Psoas muscle (tissue), 7 donors: ENCODE measurements at regions not wholly inside any gene's neighbourhood (a gene's known extent, or its start where the extent isn't known, plus 50 kb on each side); places are given as distances from the start of the nearest gene placed in this dataset.

Source experiments
- ATAC-seq, 4 donors: fragments of 200-7000 bp; cut with Tn5 transposase; one replicate each; pipeline ENCODE4 v1.9.1; 2020; ENCODE audit warnings: moderate library complexity in 3 of 4, mild to moderate bottlenecking in 2 of 4
- DNase-seq, 2 donors: peaks; one replicate each; pipeline ENCODE4 v3.0.0-alpha.2; 2020
- H3K27ac ChIP-seq: fragments of 200-600 bp; one replicate; pipeline ENCODE4 v1.8.0; 2022
- H3K27me3 ChIP-seq, 3 donors: fragments of 200-600 bp in 1 of 3; one replicate each; pipeline versions ENCODE4 v1.6.1 to v1.8.0; 2013 to 2022; ENCODE audit warnings: low read length in 2 of 3, mild to moderate bottlenecking in 2 of 3, moderate library complexity in 1 of 3; ENCODE audit not compliant: insufficient read depth in 3 of 3
- H3K36me3 ChIP-seq, 2 donors: fragments of 200-600 bp in 1 of 2; one replicate each; pipeline versions ENCODE4 v1.6.1 to v1.8.0; 2013 to 2022; ENCODE audit warnings: low read depth in 1 of 2, mild to moderate bottlenecking in 1 of 2, moderate library complexity in 1 of 2; ENCODE audit not compliant: insufficient read depth in 1 of 2
- H3K4me1 ChIP-seq: fragments of 200-600 bp; one replicate; pipeline ENCODE4 v1.8.0; 2022
- H3K4me3 ChIP-seq: fragments of 200-600 bp; one replicate; pipeline ENCODE4 v1.8.0; 2022; ENCODE audit warnings: mild to moderate bottlenecking
- H3K9me3 ChIP-seq: fragments of 200-600 bp; one replicate; pipeline ENCODE4 v1.8.0; 2022
- CTCF ChIP-seq: fragments of 200-600 bp; IDR thresholded peaks from one replicate; pipeline ENCODE4 v1.8.0; 2022; ENCODE audit warnings: antibody characterized with exemption
- WGBS, 3 donors: extraction: QIAGEN DNeasy Blood & Tissue Kit; methylation state at CpG; one replicate each; pipeline versions ENCODE4 v1.1.6 to v1.1.7; 2013; 5-methylcytosine and 5-hydroxymethylcytosine counted together
- intact Hi-C, 2 donors: fragments of 100-400 bp; cut with DNase I; formaldehyde crosslinking; loops; one replicate each; pipeline versions ENCODE4 v1.11.0 to v1.14.2; 2022
- donor health status: healthy with polysubstance abuse.
- donor health status: DM: no; HTN: no; CAD: no; lungs with moderate emphysema.
- donor health status: Bipolar disorder and iron deficiency.
- donor health status: healthy.
- donor health status: DM: yes; HTN: yes; CAD: no.
- donor health status: DM: no; HTN: no; CAD: no.
- donor health status: DM: yes; HTN: yes; CAD: no.

GRCh38 chr4:151905197-151905596 lies 144.4 kb upstream of the GATB start:
- no peak for TF ChIP-seq CTCF
- no peak overlapping the region for H3K27ac ChIP-seq
- no peak for DNase-seq
- no peaks in the 10 kb centered on the region for H3K36me3 ChIP-seq
- no peaks in the 10 kb centered on the region for H3K4me1 ChIP-seq
- no peak overlapping the region for H3K4me3 ChIP-seq
- no peak for ATAC-seq
- intact Hi-C loops = no loop called here
- WGBS, 3 donors = 56 to 69% (median 65%) methylated on average over 1 of the region's 1 CpG
- H3K9me3 ChIP-seq = no peaks in the 10 kb centered on the region
- peaks cover 0 to 3% (median 0%) of the 10 kb centered on the region in 3 donors for H3K27me3 ChIP-seq

- ATAC-seq (no peak), DNase-seq (no peak)
- no peak for TF ChIP-seq CTCF
Observed at GRCh38 chr4:151901631-151902030, 140.8 kb upstream of the GATB start.

GRCh38 chr4:151896880-151897279 lies 136.1 kb upstream of the GATB start:
- Histone ChIP-seq H3K4me1 (no peaks in the 10 kb centered on the region), H3K27me3 (no peaks in the 10 kb centered on the region), H3K4me3 (no peak overlapping the region), H3K36me3 (no peaks in the 10 kb centered on the region), H3K9me3 (no peaks in the 10 kb centered on the region), H3K27ac (no peak overlapping the region)
- WGBS, 3 donors = 86 to 94% (median 92%) methylated on average over 2 of the region's 2 CpGs
- TF ChIP-seq CTCF = no peak
- intact Hi-C loops = no loop called here
- ATAC-seq (no peak), DNase-seq (no peak)

More at GRCh38 chr4:151901631-151902030, 140.8 kb upstream of the GATB start:
- intact Hi-C loops = no loop called here
- no peaks in the 10 kb centered on the region for H3K9me3 ChIP-seq
- no peak overlapping the region for H3K4me3 ChIP-seq
- no peak overlapping the region for H3K27ac ChIP-seq
- no peaks in the 10 kb centered on the region for H3K27me3 ChIP-seq
- no peaks in the 10 kb centered on the region for H3K36me3 ChIP-seq
- no peaks in the 10 kb centered on the region for H3K4me1 ChIP-seq

GRCh38 chr4:151895671-151896070 lies 134.9 kb upstream of the GATB start:
- Histone ChIP-seq H3K4me3 (no peak overlapping the region), H3K27ac (no peak overlapping the region), H3K9me3 (no peaks in the 10 kb centered on the region), H3K36me3 (no peaks in the 10 kb centered on the region), H3K27me3 (no peaks in the 10 kb centered on the region), H3K4me1 (no peaks in the 10 kb centered on the region)
- ATAC-seq = no peak
- no peak for DNase-seq
- WGBS, 3 donors = 82 to 88% (median 85%) methylated on average over 3 of the region's 3 CpGs
- intact Hi-C loops = no loop called here
- TF ChIP-seq CTCF = no peak

GRCh38 chr4:151894246-151894645 lies 133.4 kb upstream of the GATB start:
- Histone ChIP-seq H3K36me3 (no peaks in the 10 kb centered on the region), H3K27me3 (no peaks in the 10 kb centered on the region), H3K4me1 (no peaks in the 10 kb centered on the region), H3K27ac (no peak overlapping the region), H3K9me3 (no peaks in the 10 kb centered on the region), H3K4me3 (no peak overlapping the region)
- ATAC-seq = no peak
- WGBS, 3 donors = 85 to 93% (median 93%) methylated on average over 3 of the region's 3 CpGs
- DNase-seq = no peak
- intact Hi-C loops = no loop called here
- TF ChIP-seq CTCF = no peak
